ENCODE measurements at regions not wholly inside any gene's neighbourhood (a gene's known extent, or its start where the extent isn't known, plus 50 kb on each side); places are given as distances from the start of the nearest gene placed in this dataset.

DNA sequence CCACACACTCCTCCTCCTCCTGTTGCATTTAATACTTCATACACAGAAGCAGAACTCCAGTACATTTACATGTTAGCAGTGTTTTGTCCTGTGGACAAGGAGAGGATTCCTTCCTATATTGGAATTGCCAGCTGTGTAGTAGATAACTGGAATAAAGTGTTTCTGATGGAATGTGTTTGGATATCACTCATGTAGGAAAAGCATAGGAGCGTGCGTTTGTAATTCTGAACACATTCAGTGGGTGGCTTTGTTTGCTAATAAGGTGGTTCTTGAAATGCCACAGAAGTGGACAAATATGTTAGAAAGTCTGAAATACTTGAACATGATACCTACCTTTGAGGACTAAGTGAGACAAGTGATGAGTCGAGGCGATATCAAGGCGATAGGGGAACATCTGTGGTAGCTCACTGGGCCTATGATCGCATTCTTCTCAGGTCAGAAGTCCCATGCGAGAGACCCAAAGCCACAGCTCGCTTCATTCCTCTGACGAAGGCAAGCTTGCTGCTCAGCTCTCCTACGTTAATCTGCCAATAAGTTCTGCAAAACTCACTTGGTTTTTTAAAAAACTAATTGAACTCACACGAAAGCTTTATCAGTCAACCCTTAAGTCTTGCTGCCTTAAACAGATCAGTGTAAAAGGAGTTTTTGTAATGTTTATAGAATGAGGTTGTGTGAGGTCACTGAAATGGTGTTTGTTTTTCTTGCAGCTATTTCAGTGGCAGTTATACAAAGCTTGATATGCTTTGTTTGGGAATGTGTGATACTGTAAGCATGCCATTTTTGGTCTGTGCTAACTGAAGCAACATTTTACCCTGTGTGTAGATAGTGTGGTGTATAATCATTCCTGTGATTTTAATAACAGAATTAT, 159.9 kb downstream of the SOX4 start:
- TF ChIP-seq EGR1 (IDR thresholded peaks at IDR 0.05): no peak
- TF ChIP-seq TAF1 (IDR thresholded peaks at IDR 0.05; ENCODE audit: low read depth): no peak
- TF ChIP-seq TCF12 (IDR thresholded peaks at IDR 0.05; ENCODE audit: low read depth): no peak
- TF ChIP-seq CEBPB (IDR thresholded peaks at IDR 0.05): no peak
- no peak for TF ChIP-seq TEAD4 (IDR thresholded peaks at IDR 0.05)
- no peak for TF ChIP-seq CREB1 (IDR thresholded peaks at IDR 0.05; ENCODE audit: low read depth)
- TF ChIP-seq YY1 (IDR thresholded peaks at IDR 0.05; ENCODE audit: low read depth): no peak
- TF ChIP-seq, protein P1, sequence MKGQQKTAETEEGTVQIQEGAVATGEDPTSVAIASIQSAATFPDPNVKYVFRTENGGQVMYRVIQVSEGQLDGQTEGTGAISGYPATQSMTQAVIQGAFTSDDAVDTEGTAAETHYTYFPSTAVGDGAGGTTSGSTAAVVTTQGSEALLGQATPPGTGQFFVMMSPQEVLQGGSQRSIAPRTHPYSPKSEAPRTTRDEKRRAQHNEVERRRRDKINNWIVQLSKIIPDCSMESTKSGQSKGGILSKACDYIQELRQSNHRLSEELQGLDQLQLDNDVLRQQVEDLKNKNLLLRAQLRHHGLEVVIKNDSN (IDR thresholded peaks at IDR 0.05): no peak
- no peak for TF ChIP-seq EP300 (IDR thresholded peaks at IDR 0.05; ENCODE audit: borderline replicate concordance)

GRCh38 chr6:21754891-21755290, 161.3 kb downstream of the SOX4 start:
- TF ChIP-seq TAF1 (IDR thresholded peaks at IDR 0.05; ENCODE audit: low read depth): no peak

GRCh38 chr6:21756487-21756886, 162.9 kb downstream of the SOX4 start:
- TF ChIP-seq RAD21 (IDR thresholded peaks at IDR 0.05; ENCODE audit: low read depth) (no peak), TEAD4 (IDR thresholded peaks at IDR 0.05) (no peak), NFIC (IDR thresholded peaks at IDR 0.05) (no peak), EP300 (IDR thresholded peaks at IDR 0.05; ENCODE audit: borderline replicate concordance) (no peak), TAF1 (IDR thresholded peaks at IDR 0.05; ENCODE audit: low read depth) (no peak), ZBTB7A (IDR thresholded peaks at IDR 0.05; ENCODE audit: low read depth) (no peak), REST (IDR thresholded peaks at IDR 0.05; ENCODE audit: low read depth) (no peak), FOXM1 (IDR thresholded peaks at IDR 0.05; ENCODE audit: borderline replicate concordance, low read depth) (no peak), EGR1 (IDR thresholded peaks at IDR 0.05) (no peak), CEBPB (IDR thresholded peaks at IDR 0.05) (no peak), MAX (IDR thresholded peaks at IDR 0.05) (no peak), YY1 (IDR thresholded peaks at IDR 0.05; ENCODE audit: low read depth) (no peak), TCF12 (IDR thresholded peaks at IDR 0.05; ENCODE audit: low read depth) (no peak)

- TF ChIP-seq TAF1 (IDR thresholded peaks at IDR 0.05; ENCODE audit: low read depth): no peak
- TF ChIP-seq MAX (IDR thresholded peaks at IDR 0.05): no peak
- no peak for TF ChIP-seq TCF12 (IDR thresholded peaks at IDR 0.05; ENCODE audit: low read depth)
- no peak for TF ChIP-seq FOXM1 (IDR thresholded peaks at IDR 0.05; ENCODE audit: borderline replicate concordance, low read depth)
- TF ChIP-seq ZBTB7A (IDR thresholded peaks at IDR 0.05; ENCODE audit: low read depth): no peak
- TF ChIP-seq YY1 (IDR thresholded peaks at IDR 0.05; ENCODE audit: low read depth): no peak
- TF ChIP-seq REST (IDR thresholded peaks at IDR 0.05; ENCODE audit: low read depth): no peak
- TF ChIP-seq CEBPB (IDR thresholded peaks at IDR 0.05): no peak
- no peak for TF ChIP-seq NFIC (IDR thresholded peaks at IDR 0.05)
- TF ChIP-seq, protein P1 (IDR thresholded peaks at IDR 0.05): no peak
- no peak for TF ChIP-seq EGR1 (IDR thresholded peaks at IDR 0.05)
- no peak for TF ChIP-seq CREB1 (IDR thresholded peaks at IDR 0.05; ENCODE audit: low read depth)
These were observed 166.2 kb downstream of the SOX4 start for GRCh38 chr6:21759721-21760120.

DNA sequence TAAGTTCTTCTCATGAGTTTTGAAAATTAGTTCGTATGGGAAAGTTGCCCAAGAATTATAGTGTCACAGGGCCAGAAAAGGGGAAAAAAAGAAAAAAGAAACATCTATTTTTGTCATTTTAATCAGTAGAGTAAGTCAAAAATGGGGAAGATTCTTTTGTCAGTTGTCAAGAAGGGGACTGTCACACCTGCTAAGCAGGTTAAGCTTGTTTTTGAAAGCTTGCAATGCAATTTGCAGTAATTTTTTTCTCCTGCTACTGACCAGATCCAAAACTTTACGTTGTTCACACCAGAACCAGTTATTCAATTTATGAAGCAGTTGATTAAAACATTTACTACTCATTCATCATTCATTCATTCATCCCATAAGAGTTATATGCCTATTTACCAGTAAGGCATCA, 171.4 kb downstream of the SOX4 start:
- TF ChIP-seq EGR1 (IDR thresholded peaks at IDR 0.05) (no peak), FOXM1 (IDR thresholded peaks at IDR 0.05; ENCODE audit: borderline replicate concordance, low read depth) (no peak), NFIC (IDR thresholded peaks at IDR 0.05) (no peak), TEAD4 (IDR thresholded peaks at IDR 0.05) (no peak), MAX (IDR thresholded peaks at IDR 0.05) (no peak), TAF1 (IDR thresholded peaks at IDR 0.05; ENCODE audit: low read depth) (no peak), CREB1 (IDR thresholded peaks at IDR 0.05; ENCODE audit: low read depth) (no peak), EP300 (IDR thresholded peaks at IDR 0.05; ENCODE audit: borderline replicate concordance) (no peak), RAD21 (IDR thresholded peaks at IDR 0.05; ENCODE audit: low read depth) (no peak), REST (IDR thresholded peaks at IDR 0.05; ENCODE audit: low read depth) (no peak), ZBTB7A (IDR thresholded peaks at IDR 0.05; ENCODE audit: low read depth) (no peak), CEBPB (IDR thresholded peaks at IDR 0.05) (no peak), TCF12 (IDR thresholded peaks at IDR 0.05; ENCODE audit: low read depth) (no peak), YY1 (IDR thresholded peaks at IDR 0.05; ENCODE audit: low read depth) (no peak)
- TF ChIP-seq, protein P1 (IDR thresholded peaks at IDR 0.05): no peak
